ENCODE measurements at regions not wholly inside any gene's neighbourhood (a gene's known extent, or its start where the extent isn't known, plus 50 kb on each side); places are given as distances from the start of the nearest gene placed in this dataset.

- Histone ChIP-seq H2AFZ (ENCODE audit: insufficient read depth, low read length, poor library complexity) (no peak overlapping the region), H3K4me1 (ENCODE audit: control insufficient read depth in 1 of 2, insufficient read depth in 2 of 2, low read length in 2 of 2) (no peaks in the 10 kb centered on the region), H3K4ac (ENCODE audit: low read depth, low read length) (no peak overlapping the region), H3K9me3 (ENCODE audit: insufficient read depth, low read depth, low read length) (no peaks in the 10 kb centered on the region), H3K79me2 (ENCODE audit: control insufficient read depth, insufficient read depth, low read length, poor library complexity) (no peaks in the 10 kb centered on the region), H3K4me2 (ENCODE audit: low read length) (no peak overlapping the region), H4K91ac (ENCODE audit: low read depth, low read length) (no peak overlapping the region), H2BK120ac (ENCODE audit: insufficient read depth, low read length, poor library complexity) (no peak overlapping the region), H2BK12ac (ENCODE audit: low read length) (no peak overlapping the region), H3K4me3 (ENCODE audit: low read depth, low read length) (no peak overlapping the region), H3K23ac (ENCODE audit: low read length) (no peak overlapping the region), H3K9ac (ENCODE audit: low read length) (no peak overlapping the region), H3K27me3 (ENCODE audit: insufficient read depth, low read length) (no peaks in the 10 kb centered on the region), H3K27ac (ENCODE audit: low read depth, low read length) (no peak overlapping the region), H4K12ac (ENCODE audit: low read depth, low read length) (no peak overlapping the region), H2BK5ac (ENCODE audit: low read depth, low read length, poor library complexity) (no peak overlapping the region), H3K79me1 (ENCODE audit: low read length) (no peaks in the 10 kb centered on the region), H3K18ac (ENCODE audit: low read length) (no peak overlapping the region), H2AK5ac (ENCODE audit: low read length) (no peak overlapping the region), H3K36me3 (ENCODE audit: control insufficient read depth in 1 of 2, insufficient read depth in 2 of 2, low read length in 2 of 2) (no peaks in the 10 kb centered on the region), H4K8ac (ENCODE audit: low read depth, low read length) (no peak overlapping the region), H3K14ac (ENCODE audit: low read length) (no peak overlapping the region)
- no peak for DNase-seq
Observed at GRCh38 chr3:148435534-148435933, 262.2 kb upstream of the AGTR1 start.

- Histone ChIP-seq H4K91ac (ENCODE audit: low read depth, low read length) (no peak overlapping the region), H3K18ac (ENCODE audit: low read length) (no peak overlapping the region), H3K79me1 (ENCODE audit: low read length) (no peaks in the 10 kb centered on the region), H3K4me2 (ENCODE audit: low read length) (no peak overlapping the region), H4K12ac (ENCODE audit: low read depth, low read length) (no peak overlapping the region), H3K4me3 (ENCODE audit: low read depth, low read length) (no peak overlapping the region), H2AK5ac (ENCODE audit: low read length) (no peak overlapping the region), H3K9ac (ENCODE audit: low read length) (no peak overlapping the region), H3K27me3 (ENCODE audit: insufficient read depth, low read length) (no peaks in the 10 kb centered on the region), H3K4ac (ENCODE audit: low read depth, low read length) (no peak overlapping the region), H3K36me3 (ENCODE audit: control insufficient read depth in 1 of 2, insufficient read depth in 2 of 2, low read length in 2 of 2) (no peaks in the 10 kb centered on the region), H3K14ac (ENCODE audit: low read length) (no peak overlapping the region), H2AFZ (ENCODE audit: insufficient read depth, low read length, poor library complexity) (no peak overlapping the region), H3K4me1 (ENCODE audit: control insufficient read depth in 1 of 2, insufficient read depth in 2 of 2, low read length in 2 of 2) (no peaks in the 10 kb centered on the region), H3K23ac (ENCODE audit: low read length) (no peak overlapping the region), H2BK5ac (ENCODE audit: low read depth, low read length, poor library complexity) (no peak overlapping the region), H4K8ac (ENCODE audit: low read depth, low read length) (no peak overlapping the region), H3K27ac (ENCODE audit: low read depth, low read length) (no peak overlapping the region), H2BK12ac (ENCODE audit: low read length) (no peak overlapping the region), H3K9me3 (ENCODE audit: insufficient read depth, low read depth, low read length) (no peaks in the 10 kb centered on the region), H3K79me2 (ENCODE audit: control insufficient read depth, insufficient read depth, low read length, poor library complexity) (no peaks in the 10 kb centered on the region), H2BK120ac (ENCODE audit: insufficient read depth, low read length, poor library complexity) (no peak overlapping the region)
- no CpG with 5 or more reads among the region's 3 CpGs for WGBS (ENCODE audit: extremely low coverage, insufficient coverage, insufficient read length)
- no peak for DNase-seq
Observed at GRCh38 chr3:148439254-148439822, 258.4 kb upstream of the AGTR1 start.

- Histone ChIP-seq H3K27me3 (ENCODE audit: insufficient read depth, low read length) (no peaks in the 10 kb centered on the region), H3K27ac (ENCODE audit: low read depth, low read length) (no peak overlapping the region), H3K9ac (ENCODE audit: low read length) (no peak overlapping the region), H3K79me1 (ENCODE audit: low read length) (no peaks in the 10 kb centered on the region), H4K91ac (ENCODE audit: low read depth, low read length) (no peak overlapping the region), H2AFZ (ENCODE audit: insufficient read depth, low read length, poor library complexity) (no peak overlapping the region), H3K18ac (ENCODE audit: low read length) (no peak overlapping the region), H3K4ac (ENCODE audit: low read depth, low read length) (no peak overlapping the region), H2AK5ac (ENCODE audit: low read length) (no peak overlapping the region), H3K9me3 (ENCODE audit: insufficient read depth, low read depth, low read length) (no peaks in the 10 kb centered on the region), H3K4me1 (ENCODE audit: control insufficient read depth in 1 of 2, insufficient read depth in 2 of 2, low read length in 2 of 2) (no peaks in the 10 kb centered on the region), H4K12ac (ENCODE audit: low read depth, low read length) (no peak overlapping the region), H3K79me2 (ENCODE audit: control insufficient read depth, insufficient read depth, low read length, poor library complexity) (no peaks in the 10 kb centered on the region), H3K4me2 (ENCODE audit: low read length) (no peak overlapping the region), H2BK5ac (ENCODE audit: low read depth, low read length, poor library complexity) (no peak overlapping the region), H2BK12ac (ENCODE audit: low read length) (no peak overlapping the region), H2BK120ac (ENCODE audit: insufficient read depth, low read length, poor library complexity) (no peak overlapping the region), H3K36me3 (ENCODE audit: control insufficient read depth in 1 of 2, insufficient read depth in 2 of 2, low read length in 2 of 2) (no peaks in the 10 kb centered on the region), H3K14ac (ENCODE audit: low read length) (no peak overlapping the region), H4K8ac (ENCODE audit: low read depth, low read length) (no peak overlapping the region), H3K23ac (ENCODE audit: low read length) (no peak overlapping the region), H3K4me3 (ENCODE audit: low read depth, low read length) (no peak overlapping the region)
- DNase-seq = no peak
- WGBS (ENCODE audit: extremely low coverage, insufficient coverage, insufficient read length) = no CpG with 5 or more reads among the region's 1 CpG
Observed at GRCh38 chr3:148441191-148441590, 256.5 kb upstream of the AGTR1 start.

- no peak overlapping the region for H4K91ac ChIP-seq (ENCODE audit: low read depth, low read length)
- no peak overlapping the region for H2AFZ ChIP-seq (ENCODE audit: insufficient read depth, low read length, poor library complexity)
- no peak overlapping the region for H3K9ac ChIP-seq (ENCODE audit: low read length)
- no peak overlapping the region for H3K4me3 ChIP-seq (ENCODE audit: low read depth, low read length)
- no peak overlapping the region for H2BK5ac ChIP-seq (ENCODE audit: low read depth, low read length, poor library complexity)
- H2AK5ac ChIP-seq (ENCODE audit: low read length) = no peak overlapping the region
- H3K9me3 ChIP-seq (ENCODE audit: insufficient read depth, low read depth, low read length) = no peaks in the 10 kb centered on the region
- H2BK120ac ChIP-seq (ENCODE audit: insufficient read depth, low read length, poor library complexity) = no peak overlapping the region
- no peak for DNase-seq
- H3K14ac ChIP-seq (ENCODE audit: low read length) = no peak overlapping the region
- no peak overlapping the region for H3K4ac ChIP-seq (ENCODE audit: low read depth, low read length)
- no peak overlapping the region for H4K8ac ChIP-seq (ENCODE audit: low read depth, low read length)
- H3K27me3 ChIP-seq (ENCODE audit: insufficient read depth, low read length) = no peaks in the 10 kb centered on the region
- H3K79me2 ChIP-seq (ENCODE audit: control insufficient read depth, insufficient read depth, low read length, poor library complexity) = no peaks in the 10 kb centered on the region
- no peak overlapping the region for H3K23ac ChIP-seq (ENCODE audit: low read length)
- WGBS (ENCODE audit: extremely low coverage, insufficient coverage, insufficient read length) = no CpG with 5 or more reads among the region's 5 CpGs
- no peak overlapping the region for H3K27ac ChIP-seq (ENCODE audit: low read depth, low read length)
- no peak overlapping the region for H4K12ac ChIP-seq (ENCODE audit: low read depth, low read length)
- H3K36me3 ChIP-seq (ENCODE audit: control insufficient read depth in 1 of 2, insufficient read depth in 2 of 2, low read length in 2 of 2) = no peaks in the 10 kb centered on the region
- no peak overlapping the region for H2BK12ac ChIP-seq (ENCODE audit: low read length)
- no peak overlapping the region for H3K4me2 ChIP-seq (ENCODE audit: low read length)
- no peak overlapping the region for H3K18ac ChIP-seq (ENCODE audit: low read length)
- H3K79me1 ChIP-seq (ENCODE audit: low read length) = no peaks in the 10 kb centered on the region
- H3K4me1 ChIP-seq (ENCODE audit: control insufficient read depth in 1 of 2, insufficient read depth in 2 of 2, low read length in 2 of 2) = no peaks in the 10 kb centered on the region
Observed at GRCh38 chr3:148450819-148451218, 246.9 kb upstream of the AGTR1 start.

Measured in trophoblast cell (in vitro differentiated cells and primary cell).